ENCODE measurements at regions not wholly inside any gene's neighbourhood (a gene's known extent, or its start where the extent isn't known, plus 50 kb on each side); places are given as distances from the start of the nearest gene placed in this dataset.

DNA sequence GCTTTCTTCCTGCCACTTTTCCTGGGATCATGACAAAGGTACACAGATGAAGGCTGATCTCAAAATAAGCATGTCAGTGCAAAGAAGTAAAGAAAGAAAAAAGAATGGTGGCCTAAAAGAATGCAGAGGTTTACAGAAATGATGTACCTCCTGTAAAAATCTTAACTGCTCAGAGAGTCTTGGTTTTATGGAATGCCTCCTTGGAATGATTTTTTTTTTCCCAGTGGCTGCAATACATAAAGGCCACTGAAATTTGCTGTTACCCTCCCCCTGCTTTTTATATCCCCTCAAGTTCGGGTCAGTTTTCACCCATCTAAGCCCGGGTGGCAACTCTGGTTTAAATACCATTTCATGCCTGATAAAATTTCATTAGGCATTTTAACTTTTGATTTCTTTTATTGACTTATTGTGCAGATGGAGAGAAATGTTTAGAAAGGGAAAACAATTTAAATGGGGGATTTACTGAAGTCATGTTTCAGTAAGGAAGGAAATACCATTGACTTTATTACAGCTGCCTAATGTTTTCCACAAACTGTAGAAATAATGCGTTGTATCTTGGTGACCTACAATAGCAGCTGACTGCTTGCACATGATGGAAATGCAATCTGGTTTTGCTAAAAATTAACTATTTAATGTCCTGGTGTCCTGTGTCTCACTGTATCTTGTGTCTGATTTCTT, 102.5 kb downstream of the SAMD9 start:
- Histone ChIP-seq H3K27ac (no peak overlapping the region), H3K4me3 (no peak overlapping the region), H3K36me3 (no peaks in the 10 kb centered on the region), H3K9me3 (no peaks in the 10 kb centered on the region), H3K27me3 (no peaks in the 10 kb centered on the region), H3K4me1 (no peaks in the 10 kb centered on the region)
- ATAC-seq: no peak
- WGBS (ENCODE audit: insufficient coverage, low coverage, low lambda C conversion rate, missing lambda C conversion rate): 47% methylated on average over 3 of the region's 3 CpGs
- no peak for TF ChIP-seq POLR2A (IDR thresholded peaks at IDR 0.05)
- TF ChIP-seq CTCF (IDR thresholded peaks at IDR 0.05): no peak
- DNase-seq: no peak
- intact Hi-C loops (cut with DNase I): no loop called here

DNA sequence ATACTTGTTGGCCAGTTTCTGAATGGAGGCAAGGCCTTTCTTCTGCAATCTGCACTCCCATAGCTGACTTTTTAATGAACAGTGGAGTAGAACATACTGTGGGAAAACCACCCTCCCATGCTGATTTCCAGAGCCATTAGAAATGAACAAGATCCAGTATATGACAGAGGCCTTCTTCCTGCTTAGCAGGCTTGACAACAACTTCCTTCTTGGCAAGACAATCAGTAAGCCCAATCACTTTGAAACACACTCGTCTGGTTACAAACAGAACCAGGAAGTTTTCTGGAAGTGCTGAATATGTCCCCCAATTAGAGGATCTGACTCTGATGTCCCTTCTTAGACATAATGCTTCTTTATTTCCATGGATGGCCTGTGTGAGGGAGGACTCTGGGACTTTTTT, 103.4 kb downstream of the SAMD9 start:
- H3K27me3 ChIP-seq: no peaks in the 10 kb centered on the region
- DNase-seq (no peak), ATAC-seq (peak in 1 of 4 donors; percentile 20)
- no peak overlapping the region for H3K27ac ChIP-seq
- no peak overlapping the region for H3K4me3 ChIP-seq
- H3K4me1 ChIP-seq: no peaks in the 10 kb centered on the region
- intact Hi-C loops (cut with DNase I): no loop called here
- TF ChIP-seq POLR2A (IDR thresholded peaks at IDR 0.05) (no peak), CTCF (IDR thresholded peaks at IDR 0.05) (no peak)
- no peaks in the 10 kb centered on the region for H3K36me3 ChIP-seq
- WGBS (ENCODE audit: insufficient coverage, low coverage, low lambda C conversion rate, missing lambda C conversion rate): 16% methylated on average over 1 of the region's 1 CpG
- H3K9me3 ChIP-seq: no peaks in the 10 kb centered on the region

DNA sequence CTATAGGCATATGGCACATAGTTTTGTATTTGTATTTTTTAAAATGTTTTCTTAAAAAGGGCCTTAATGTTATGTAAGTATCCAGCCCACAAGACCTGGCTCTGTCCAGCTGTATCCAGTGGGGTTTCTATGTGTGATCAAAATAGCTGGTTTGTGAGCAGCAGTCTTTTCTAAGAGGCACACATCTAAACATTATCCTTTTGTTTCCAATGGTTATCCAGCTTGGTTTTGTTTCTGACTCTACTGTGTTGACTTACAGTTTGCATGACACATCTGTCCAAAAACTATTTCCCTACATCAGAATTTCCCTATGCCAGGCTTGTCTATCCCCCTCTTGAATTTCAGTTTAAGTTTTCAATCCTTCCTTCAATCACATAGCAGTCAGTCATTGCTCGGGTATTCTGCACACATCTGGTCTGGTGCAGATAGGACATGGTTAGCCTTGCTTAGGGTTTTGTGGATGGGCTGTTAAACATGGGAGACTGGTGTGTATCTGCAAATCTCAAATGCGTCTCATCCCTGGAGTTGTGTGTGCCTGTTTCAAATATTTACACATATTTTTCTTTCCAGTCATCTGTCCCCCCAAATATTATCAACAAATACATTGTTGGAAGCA, 104.2 kb downstream of the SAMD9 start:
- intact Hi-C loops (cut with DNase I): no loop called here
- DNase-seq: no peak
- no peaks in the 10 kb centered on the region for H3K9me3 ChIP-seq
- no peaks in the 10 kb centered on the region for H3K27me3 ChIP-seq
- TF ChIP-seq POLR2A (IDR thresholded peaks at IDR 0.05) (no peak), CTCF (IDR thresholded peaks at IDR 0.05) (no peak)
- H3K4me1 ChIP-seq: no peaks in the 10 kb centered on the region
- 72% methylated on average over 2 of the region's 2 CpGs for WGBS (ENCODE audit: insufficient coverage, low coverage, low lambda C conversion rate, missing lambda C conversion rate)
- no peak overlapping the region for H3K27ac ChIP-seq
- H3K4me3 ChIP-seq: no peak overlapping the region
- no peaks in the 10 kb centered on the region for H3K36me3 ChIP-seq
- ATAC-seq: no peak

DNA sequence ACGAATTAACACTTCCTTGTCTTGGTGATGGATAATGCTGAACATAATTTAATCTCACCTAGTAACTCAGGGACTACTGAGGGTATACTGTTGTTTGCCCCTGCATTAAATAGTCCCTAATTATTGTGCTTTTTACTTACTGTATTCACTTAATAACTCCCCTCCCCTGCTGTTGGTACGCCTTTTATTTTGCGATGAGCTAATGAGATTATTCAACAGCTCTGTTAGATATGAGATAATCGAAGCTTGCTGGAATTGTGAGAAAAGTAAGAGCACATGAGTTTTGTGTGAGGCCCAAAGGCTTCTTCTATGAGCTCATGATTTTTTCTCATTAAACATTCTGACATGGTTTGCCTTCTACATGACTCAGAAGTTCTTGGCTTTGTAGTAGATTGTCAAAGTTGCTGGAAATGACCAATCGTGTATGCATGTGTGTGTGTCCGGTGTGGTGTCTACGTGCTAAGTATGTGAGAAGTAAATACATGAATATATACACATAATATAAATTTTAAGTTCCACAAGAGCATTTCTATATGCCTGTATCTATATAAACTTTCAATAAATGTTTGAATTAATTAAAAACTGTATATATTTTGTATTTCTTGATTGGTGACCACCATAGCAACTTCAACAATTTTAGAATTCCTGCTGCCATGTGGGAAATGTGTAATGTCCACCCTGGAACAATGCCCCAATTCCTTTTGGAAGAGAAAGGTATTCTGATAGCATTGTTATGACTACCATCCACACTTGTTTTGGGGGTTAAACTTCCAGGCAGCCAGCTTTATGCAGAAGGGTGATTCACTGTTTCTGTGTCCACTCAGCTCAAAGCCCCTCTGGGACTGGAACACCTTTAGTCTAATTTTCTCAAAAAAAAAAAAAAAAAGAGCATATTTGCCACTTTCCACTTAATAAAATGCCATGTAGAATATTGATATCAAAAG, 106.2 kb downstream of the SAMD9 start:
- ATAC-seq: no peak
- intact Hi-C loops (cut with DNase I): no loop called here

More for the DNA sequence above, 106.2 kb downstream of the SAMD9 start:
- Histone ChIP-seq H3K27ac (no peak overlapping the region), H3K4me1 (no peaks in the 10 kb centered on the region), H3K9me3 (no peaks in the 10 kb centered on the region), H3K36me3 (no peaks in the 10 kb centered on the region), H3K4me3 (no peak overlapping the region), H3K27me3 (no peaks in the 10 kb centered on the region)
- TF ChIP-seq POLR2A (IDR thresholded peaks at IDR 0.05) (no peak), CTCF (IDR thresholded peaks at IDR 0.05) (no peak)
- DNase-seq: no peak
- 59% methylated on average over 7 of the region's 7 CpGs for WGBS (ENCODE audit: insufficient coverage, low coverage, low lambda C conversion rate, missing lambda C conversion rate)
